ENCODE measurements at regions not wholly inside any gene's neighbourhood (a gene's known extent, or its start where the extent isn't known, plus 50 kb on each side); places are given as distances from the start of the nearest gene placed in this dataset.

- no peaks in the 10 kb centered on the region for H3K27me3 ChIP-seq (ENCODE audit: control insufficient read depth in 3 of 3, insufficient read depth in 3 of 3, low read length in 3 of 3)
- no peak for FAIRE-seq
- H3K4me1 ChIP-seq (ENCODE audit: control insufficient read depth in 3 of 3, insufficient read depth in 2 of 3, low read depth in 1 of 3, low read length in 2 of 3), result no peaks in the 10 kb centered on the region
- no peaks in the 10 kb centered on the region for H3K36me3 ChIP-seq (ENCODE audit: control insufficient read depth in 3 of 3, insufficient read depth in 2 of 3, low read depth in 1 of 3, low read length in 3 of 3)
- DNase-seq, result no peak
- H3K27ac ChIP-seq (ENCODE audit: low read depth in 1 of 3, low read length in 2 of 3), result no peak overlapping the region
- H3K9me3 ChIP-seq (ENCODE audit: control insufficient read depth in 2 of 2, insufficient read depth in 1 of 2, low read depth in 1 of 2, low read length in 1 of 2), result no peaks in the 10 kb centered on the region
- WGBS, 3 donors, result 80 to 91% (median 91%) methylated on average over 5 of the region's 5 CpGs
- H3K4me3 ChIP-seq (ENCODE audit: low read depth in 1 of 3, low read length in 3 of 3), result no peak overlapping the region
Measured at GRCh38 chr18:25787276-25787675, 303.1 kb downstream of the SS18 start.

- no peaks in the 10 kb centered on the region for H3K27me3 ChIP-seq (ENCODE audit: control insufficient read depth in 3 of 3, insufficient read depth in 3 of 3, low read length in 3 of 3)
- H3K4me1 ChIP-seq (ENCODE audit: control insufficient read depth in 3 of 3, insufficient read depth in 2 of 3, low read depth in 1 of 3, low read length in 2 of 3), result no peaks in the 10 kb centered on the region
- FAIRE-seq, result no peak
- H3K9me3 ChIP-seq (ENCODE audit: control insufficient read depth in 2 of 2, insufficient read depth in 1 of 2, low read depth in 1 of 2, low read length in 1 of 2), result no peaks in the 10 kb centered on the region
- no peak for DNase-seq
- no peak overlapping the region for H3K27ac ChIP-seq (ENCODE audit: low read depth in 1 of 3, low read length in 2 of 3)
- 75 to 87% (median 76%) methylated on average over 2 of the region's 2 CpGs for WGBS, 3 donors
- H3K36me3 ChIP-seq (ENCODE audit: control insufficient read depth in 3 of 3, insufficient read depth in 2 of 3, low read depth in 1 of 3, low read length in 3 of 3), result no peaks in the 10 kb centered on the region
- no peak overlapping the region for H3K4me3 ChIP-seq (ENCODE audit: low read depth in 1 of 3, low read length in 3 of 3)
Measured at GRCh38 chr18:25786758-25787157, 303.7 kb downstream of the SS18 start.

GRCh38 chr18:25780105-25780504 lies 310.3 kb downstream of the SS18 start:
- 76 to 80% (median 80%) methylated on average over 7 of the region's 7 CpGs for WGBS, 3 donors
- DNase-seq (no peak), FAIRE-seq (no peak)
- no peak overlapping the region for H3K27ac ChIP-seq (ENCODE audit: low read depth in 1 of 3, low read length in 2 of 3)
- no peaks in the 10 kb centered on the region for H3K27me3 ChIP-seq (ENCODE audit: control insufficient read depth in 3 of 3, insufficient read depth in 3 of 3, low read length in 3 of 3)
- no peaks in the 10 kb centered on the region for H3K9me3 ChIP-seq (ENCODE audit: control insufficient read depth in 2 of 2, insufficient read depth in 1 of 2, low read depth in 1 of 2, low read length in 1 of 2)
- H3K36me3 ChIP-seq (ENCODE audit: control insufficient read depth in 3 of 3, insufficient read depth in 2 of 3, low read depth in 1 of 3, low read length in 3 of 3), result no peaks in the 10 kb centered on the region
- no peak overlapping the region for H3K4me3 ChIP-seq (ENCODE audit: low read depth in 1 of 3, low read length in 3 of 3)
- no peaks in the 10 kb centered on the region for H3K4me1 ChIP-seq (ENCODE audit: control insufficient read depth in 3 of 3, insufficient read depth in 2 of 3, low read depth in 1 of 3, low read length in 2 of 3)

GRCh38 chr18:25771796-25772195 lies 318.6 kb downstream of the SS18 start:
- H3K36me3 ChIP-seq (ENCODE audit: control insufficient read depth in 3 of 3, insufficient read depth in 2 of 3, low read depth in 1 of 3, low read length in 3 of 3), result no peaks in the 10 kb centered on the region
- no peak overlapping the region for H3K27ac ChIP-seq (ENCODE audit: low read depth in 1 of 3, low read length in 2 of 3)
- no peak for FAIRE-seq
- peaks cover 0 to 5% (median 0%) of the 10 kb centered on the region in 3 donors for H3K27me3 ChIP-seq (ENCODE audit: control insufficient read depth in 3 of 3, insufficient read depth in 3 of 3, low read length in 3 of 3)
- H3K9me3 ChIP-seq (ENCODE audit: control insufficient read depth in 2 of 2, insufficient read depth in 1 of 2, low read depth in 1 of 2, low read length in 1 of 2), result peaks cover 0 to 3% of the 10 kb centered on the region in 2 donors
- no peaks in the 10 kb centered on the region for H3K4me1 ChIP-seq (ENCODE audit: control insufficient read depth in 3 of 3, insufficient read depth in 2 of 3, low read depth in 1 of 3, low read length in 2 of 3)
- peak in 1 of 2 donors; percentile 63 for DNase-seq
- H3K4me3 ChIP-seq (ENCODE audit: low read depth in 1 of 3, low read length in 3 of 3), result no peak overlapping the region
- 69 to 85% (median 82%) methylated on average over 3 of the region's 3 CpGs for whole genome bisulfite sequencing, 3 donors

GRCh38 chr18:25764777-25765176 lies 325.6 kb downstream of the SS18 start:
- FAIRE-seq, result no peak
- Histone ChIP-seq H3K27me3 (ENCODE audit: control insufficient read depth in 3 of 3, insufficient read depth in 3 of 3, low read length in 3 of 3) (peaks cover 0 to 5% (median 0%) of the 10 kb centered on the region in 3 donors), H3K9me3 (ENCODE audit: control insufficient read depth in 2 of 2, insufficient read depth in 1 of 2, low read depth in 1 of 2, low read length in 1 of 2) (peaks cover 0 to 3% of the 10 kb centered on the region in 2 donors), H3K4me1 (ENCODE audit: control insufficient read depth in 3 of 3, insufficient read depth in 2 of 3, low read depth in 1 of 3, low read length in 2 of 3) (no peaks in the 10 kb centered on the region), H3K36me3 (ENCODE audit: control insufficient read depth in 3 of 3, insufficient read depth in 2 of 3, low read depth in 1 of 3, low read length in 3 of 3) (no peaks in the 10 kb centered on the region), H3K27ac (ENCODE audit: low read depth in 1 of 3, low read length in 2 of 3) (no peak overlapping the region), H3K4me3 (ENCODE audit: low read depth in 1 of 3, low read length in 3 of 3) (no peak overlapping the region)
- no peak for DNase-seq
- 71 to 83% (median 79%) methylated on average over 4 of the region's 4 CpGs for WGBS, 3 donors

GRCh38 chr18:25759111-25759510 lies 331.3 kb downstream of the SS18 start:
- Histone ChIP-seq H3K4me1 (ENCODE audit: control insufficient read depth in 3 of 3, insufficient read depth in 2 of 3, low read depth in 1 of 3, low read length in 2 of 3) (no peaks in the 10 kb centered on the region), H3K36me3 (ENCODE audit: control insufficient read depth in 3 of 3, insufficient read depth in 2 of 3, low read depth in 1 of 3, low read length in 3 of 3) (no peaks in the 10 kb centered on the region), H3K27ac (ENCODE audit: low read depth in 1 of 3, low read length in 2 of 3) (no peak overlapping the region), H3K4me3 (ENCODE audit: low read depth in 1 of 3, low read length in 3 of 3) (no peak overlapping the region), H3K27me3 (ENCODE audit: control insufficient read depth in 3 of 3, insufficient read depth in 3 of 3, low read length in 3 of 3) (no peaks in the 10 kb centered on the region), H3K9me3 (ENCODE audit: control insufficient read depth in 2 of 2, insufficient read depth in 1 of 2, low read depth in 1 of 2, low read length in 1 of 2) (no peaks in the 10 kb centered on the region)
- FAIRE-seq, result no peak
- WGBS, 3 donors, result 52 to 55% (median 54%) methylated on average over 1 of the region's 1 CpG
- no peak for DNase-seq

GRCh38 chr18:25743646-25744151 lies 346.7 kb downstream of the SS18 start:
- 53 to 71% (median 67%) methylated on average over 7 of the region's 7 CpGs for WGBS, 3 donors
- no peak for DNase-seq
- H3K9me3 ChIP-seq (ENCODE audit: control insufficient read depth in 2 of 2, insufficient read depth in 1 of 2, low read depth in 1 of 2, low read length in 1 of 2), result no peaks in the 10 kb centered on the region

GRCh38 chr18:25739376-25739775 lies 351.0 kb downstream of the SS18 start:
- no peak overlapping the region for H3K27ac ChIP-seq (ENCODE audit: low read depth in 1 of 3, low read length in 2 of 3)

More at GRCh38 chr18:25743646-25744151, 346.7 kb downstream of the SS18 start:
- no peak for FAIRE-seq
- no peak overlapping the region for H3K4me3 ChIP-seq (ENCODE audit: low read depth in 1 of 3, low read length in 3 of 3)
- H3K27ac ChIP-seq (ENCODE audit: low read depth in 1 of 3, low read length in 2 of 3), result no peak overlapping the region
- H3K4me1 ChIP-seq (ENCODE audit: control insufficient read depth in 3 of 3, insufficient read depth in 2 of 3, low read depth in 1 of 3, low read length in 2 of 3), result no peaks in the 10 kb centered on the region
- no peaks in the 10 kb centered on the region for H3K27me3 ChIP-seq (ENCODE audit: control insufficient read depth in 3 of 3, insufficient read depth in 3 of 3, low read length in 3 of 3)
- H3K36me3 ChIP-seq (ENCODE audit: control insufficient read depth in 3 of 3, insufficient read depth in 2 of 3, low read depth in 1 of 3, low read length in 3 of 3), result no peaks in the 10 kb centered on the region

GRCh38 chr18:25737710-25738311 lies 352.6 kb downstream of the SS18 start:
- DNase-seq (no peak), FAIRE-seq (no peak)
- H3K27me3 ChIP-seq (ENCODE audit: control insufficient read depth in 3 of 3, insufficient read depth in 3 of 3, low read length in 3 of 3), result no peaks in the 10 kb centered on the region
- no peak overlapping the region for H3K4me3 ChIP-seq (ENCODE audit: low read depth in 1 of 3, low read length in 3 of 3)
- no peaks in the 10 kb centered on the region for H3K36me3 ChIP-seq (ENCODE audit: control insufficient read depth in 3 of 3, insufficient read depth in 2 of 3, low read depth in 1 of 3, low read length in 3 of 3)
- H3K27ac ChIP-seq (ENCODE audit: low read depth in 1 of 3, low read length in 2 of 3), result no peak overlapping the region
- no peaks in the 10 kb centered on the region for H3K4me1 ChIP-seq (ENCODE audit: control insufficient read depth in 3 of 3, insufficient read depth in 2 of 3, low read depth in 1 of 3, low read length in 2 of 3)
- 74 to 81% (median 78%) methylated on average over 7 of the region's 7 CpGs for WGBS, 3 donors
- no peaks in the 10 kb centered on the region for H3K9me3 ChIP-seq (ENCODE audit: control insufficient read depth in 2 of 2, insufficient read depth in 1 of 2, low read depth in 1 of 2, low read length in 1 of 2)

More at GRCh38 chr18:25739376-25739775, 351.0 kb downstream of the SS18 start:
- Histone ChIP-seq H3K36me3 (ENCODE audit: control insufficient read depth in 3 of 3, insufficient read depth in 2 of 3, low read depth in 1 of 3, low read length in 3 of 3) (no peaks in the 10 kb centered on the region), H3K4me3 (ENCODE audit: low read depth in 1 of 3, low read length in 3 of 3) (no peak overlapping the region), H3K9me3 (ENCODE audit: control insufficient read depth in 2 of 2, insufficient read depth in 1 of 2, low read depth in 1 of 2, low read length in 1 of 2) (no peaks in the 10 kb centered on the region), H3K4me1 (ENCODE audit: control insufficient read depth in 3 of 3, insufficient read depth in 2 of 3, low read depth in 1 of 3, low read length in 2 of 3) (no peaks in the 10 kb centered on the region), H3K27me3 (ENCODE audit: control insufficient read depth in 3 of 3, insufficient read depth in 3 of 3, low read length in 3 of 3) (no peaks in the 10 kb centered on the region)
- DNase-seq (no peak), FAIRE-seq (no peak)
- 74 to 89% (median 82%) methylated on average over 2 of the region's 2 CpGs for WGBS, 3 donors

All from small intestine (tissue), 7 donors.